HepG2 (cell line): ENCODE measurements at regions not wholly inside any gene's neighbourhood (a gene's known extent, or its start where the extent isn't known, plus 50 kb on each side); places are given as distances from the start of the nearest gene placed in this dataset.

Source experiments
- ARNT ChIP-seq: fragments of 450-650 bp; IDR thresholded peaks from 2 replicates; pipeline ENCODE4 v1.6.1; 2017
- ETS1 ChIP-seq: sonication (generic); formaldehyde crosslinking; IDR thresholded peaks from 2 replicates; pipeline ENCODE4 v1.4.0; 2020; ENCODE audit warnings: missing genetic modification reagents
- FOXM1 ChIP-seq: sonication (generic); formaldehyde crosslinking; IDR thresholded peaks from 2 replicates; pipeline ENCODE4 v1.5.0; 2020; ENCODE audit warnings: missing genetic modification reagents
- HMGXB4 ChIP-seq, 2 experiments: sonication (generic) in 1 of 2; formaldehyde crosslinking in 1 of 2; IDR thresholded peaks; 2 replicates each; pipeline versions ENCODE4 v1.4.0 to v1.6.1; 2018 to 2020; ENCODE audit warnings: missing genetic modification reagents in 2 of 2, borderline replicate concordance in 1 of 2, low read depth in 1 of 2, mild to moderate bottlenecking in 1 of 2, missing biosample characterization in 1 of 2
- KDM3A ChIP-seq: IDR thresholded peaks from 2 replicates; pipeline ENCODE4 v1.6.1; 2018; ENCODE audit warnings: low read depth, missing compliant biosample characterization
- MAFK ChIP-seq, 2 experiments: IDR thresholded peaks in 1 of 2; conservative IDR thresholded peaks in 1 of 2; 2 replicates each; pipeline ENCODE4 v1.6.1; 2011; ENCODE audit warnings: improper control_type of control experiment in 2 of 2, low read length in 2 of 2
- MTF1 ChIP-seq: sonication (generic); formaldehyde crosslinking; IDR thresholded peaks from 2 replicates; pipeline ENCODE4 v1.5.0; 2020; ENCODE audit warnings: missing genetic modification reagents
- NR2C2 ChIP-seq: sonication (generic); formaldehyde crosslinking; IDR thresholded peaks from 2 replicates; pipeline ENCODE4 v1.4.0; 2020; ENCODE audit warnings: missing genetic modification reagents, mild to moderate bottlenecking, moderate library complexity, borderline replicate concordance
- SRSF1 ChIP-seq: fragments of 200-400 bp; formaldehyde crosslinking; optimal IDR thresholded peaks from 2 replicates; pipeline ENCODE3; 2017; ENCODE audit warnings: mild to moderate bottlenecking, low read depth, low read length, moderate library complexity
- TAF1 ChIP-seq: sonication (generic); formaldehyde crosslinking; IDR thresholded peaks from 2 replicates; pipeline ENCODE4 v1.4.0; 2020; ENCODE audit warnings: missing genetic modification reagents
- ZNF121 ChIP-seq: sonication (generic); formaldehyde crosslinking; IDR thresholded peaks from 2 replicates; pipeline ENCODE4 v1.5.0; 2020; ENCODE audit warnings: mild to moderate bottlenecking, missing genetic modification reagents
- ZNF17 ChIP-seq: sonication (generic); formaldehyde crosslinking; IDR thresholded peaks from 2 replicates; pipeline ENCODE4 v1.5.0; 2020; ENCODE audit warnings: mild to moderate bottlenecking, missing genetic modification reagents
- ZNF572 ChIP-seq: sonication (generic); formaldehyde crosslinking; IDR thresholded peaks from 2 replicates; pipeline ENCODE4 v1.5.1; 2020; ENCODE audit warnings: mild to moderate bottlenecking, missing genetic modification reagents
- ZNF580 ChIP-seq: IDR thresholded peaks from 2 replicates; pipeline ENCODE4 v1.6.1; 2016; ENCODE audit warnings: low read depth, borderline replicate concordance

- TF ChIP-seq ZNF17 (CRISPR knock-in tag) (no peak), ZNF572 (CRISPR knock-in tag) (no peak), FOXM1 (CRISPR knock-in tag) (no peak), ZNF580 (CRISPR knock-in tag) (no peak), MTF1 (CRISPR knock-in tag) (no peak), NR2C2 (CRISPR knock-in tag) (no peak), ARNT (no peak), TAF1 (CRISPR knock-in tag) (no peak), SRSF1 (no peak), MAFK (conservative IDR thresholded peaks at IDR 0.05 in 1 of 2, IDR thresholded peaks at IDR 0.05 in 1 of 2; ENCODE audit: low read length in 2 of 2) (no peak), HMGXB4 (CRISPR knock-in tag; IDR thresholded peaks at IDR 0.05; ENCODE audit: borderline replicate concordance in 1 of 2, low read depth in 1 of 2) (no peak), KDM3A (CRISPR knock-in tag) (no peak), ZNF121 (CRISPR knock-in tag) (no peak), ETS1 (no peak)
Observed at GRCh38 chr7:85596827-85597226, 410.0 kb upstream of the SEMA3D start.
